Activated naive CD4-positive, alpha-beta T cell treated with anti-CD3 and anti-CD28 coated beads, Interleukin-2, amount 10 ng/mL, durations not matched to agents 7 days and 5 days (primary cell): ENCODE measurements at regions not wholly inside any gene's neighbourhood (a gene's known extent, or its start where the extent isn't known, plus 50 kb on each side); places are given as distances from the start of the nearest gene placed in this dataset.

ENCODE experiments used
- CTCF ChIA-PET: fragments of 350-600 bp; sonication (Branson Sonifier 250); formaldehyde crosslinking; loops from one replicate; lab custom pipeline; 2021; ENCODE audit warnings: antibody characterized with exemption; lab: Charles Lee
- DNase-seq: peaks from one replicate; pipeline ENCODE4 v3.0.0-alpha.2; 2020
- H3K27ac Mint-ChIP-seq: one replicate; pipeline ENCODE4 v1.8.0; 2021; ENCODE audit warnings: mild to moderate bottlenecking, moderate library complexity, mixed read lengths
- H3K27me3 Mint-ChIP-seq: one replicate; pipeline ENCODE4 v1.8.0; 2021; ENCODE audit warnings: mild to moderate bottlenecking, mixed read lengths
- H3K36me3 Mint-ChIP-seq: one replicate; pipeline ENCODE4 v1.8.0; 2021; ENCODE audit warnings: mixed read lengths
- H3K4me1 Mint-ChIP-seq: one replicate; pipeline ENCODE4 v1.8.0; 2021; ENCODE audit warnings: mixed read lengths
- H3K4me3 Mint-ChIP-seq: one replicate; pipeline ENCODE4 v1.8.0; 2021; ENCODE audit warnings: mild to moderate bottlenecking, moderate library complexity, mixed read lengths
- H3K9me3 Mint-ChIP-seq: one replicate; pipeline ENCODE4 v1.8.0; 2021; ENCODE audit warnings: mixed read lengths

- Mint-ChIP-seq H3K36me3 (no peaks in the 10 kb centered on the region), H3K27ac (no peak overlapping the region), H3K9me3 (no peaks in the 10 kb centered on the region), H3K4me1 (no peaks in the 10 kb centered on the region), H3K27me3 (no peaks in the 10 kb centered on the region), H3K4me3 (no peak overlapping the region)
- CTCF ChIA-PET, result no interaction called here
- DNase-seq, result no peak
These were observed 577.0 kb upstream of the DAB2 start for GRCh38 chr5:40001796-40002195.

GRCh38 chr5:39998518-39998917, 573.7 kb upstream of the DAB2 start:
- Mint-ChIP-seq H3K27me3 (no peaks in the 10 kb centered on the region), H3K4me3 (no peak overlapping the region), H3K4me1 (no peaks in the 10 kb centered on the region), H3K36me3 (no peaks in the 10 kb centered on the region), H3K9me3 (no peaks in the 10 kb centered on the region), H3K27ac (no peak overlapping the region)
- DNase-seq, result no peak
- CTCF ChIA-PET, result no interaction called here

GRCh38 chr5:39995990-39996389, 571.2 kb upstream of the DAB2 start:
- H3K36me3 Mint-ChIP-seq, result no peaks in the 10 kb centered on the region
- H3K27me3 Mint-ChIP-seq, result no peaks in the 10 kb centered on the region
- no peak overlapping the region for H3K4me3 Mint-ChIP-seq
- H3K27ac Mint-ChIP-seq, result no peak overlapping the region
- H3K4me1 Mint-ChIP-seq, result no peaks in the 10 kb centered on the region
- H3K9me3 Mint-ChIP-seq, result no peaks in the 10 kb centered on the region
- no peak for DNase-seq
- CTCF ChIA-PET, result no interaction called here

- CTCF ChIA-PET, result interaction anchor here (1.0 to 1.2 kb wide), 2 partner anchors 23 to 279 kb away, joined by 3 read pairs; no protein-coding TSS in a partner anchor
- Mint-ChIP-seq H3K4me3 (no peak overlapping the region), H3K36me3 (no peaks in the 10 kb centered on the region), H3K27me3 (peaks cover 4% of the 10 kb centered on the region), H3K4me1 (no peaks in the 10 kb centered on the region), H3K27ac (no peak overlapping the region), H3K9me3 (no peaks in the 10 kb centered on the region)
- DNase-seq, result no peak
These were observed 567.9 kb upstream of the DAB2 start for GRCh38 chr5:39992617-39993202.

GRCh38 chr5:39986614-39987013, 561.8 kb upstream of the DAB2 start:
- no peak for DNase-seq
- Mint-ChIP-seq H3K9me3 (no peaks in the 10 kb centered on the region), H3K27ac (no peak overlapping the region), H3K4me3 (no peak overlapping the region), H3K4me1 (no peaks in the 10 kb centered on the region), H3K27me3 (peaks cover 4% of the 10 kb centered on the region), H3K36me3 (no peaks in the 10 kb centered on the region)
- CTCF ChIA-PET, result no interaction called here

- H3K4me3 Mint-ChIP-seq, result no peak overlapping the region
- H3K27ac Mint-ChIP-seq, result no peak overlapping the region
- H3K27me3 Mint-ChIP-seq, result no peaks in the 10 kb centered on the region
- DNase-seq, result no peak
- CTCF ChIA-PET, result no interaction called here
- no peaks in the 10 kb centered on the region for H3K9me3 Mint-ChIP-seq
- no peaks in the 10 kb centered on the region for H3K4me1 Mint-ChIP-seq
- H3K36me3 Mint-ChIP-seq, result no peaks in the 10 kb centered on the region
These were observed 555.3 kb upstream of the DAB2 start for GRCh38 chr5:39980056-39980455.

GRCh38 chr5:39977066-39977655, 552.4 kb upstream of the DAB2 start:
- no peaks in the 10 kb centered on the region for H3K4me1 Mint-ChIP-seq
- no peaks in the 10 kb centered on the region for H3K36me3 Mint-ChIP-seq

GRCh38 chr5:39970117-39970798, 545.5 kb upstream of the DAB2 start:
- CTCF ChIA-PET, result no interaction called here
- H3K4me1 Mint-ChIP-seq, result no peaks in the 10 kb centered on the region
- H3K36me3 Mint-ChIP-seq, result no peaks in the 10 kb centered on the region
- peaks cover 4% of the 10 kb centered on the region for H3K27me3 Mint-ChIP-seq
- no peak overlapping the region for H3K27ac Mint-ChIP-seq
- no peak for DNase-seq
- no peaks in the 10 kb centered on the region for H3K9me3 Mint-ChIP-seq
- no peak overlapping the region for H3K4me3 Mint-ChIP-seq

More at GRCh38 chr5:39977066-39977655, 552.4 kb upstream of the DAB2 start:
- no peak overlapping the region for H3K27ac Mint-ChIP-seq
- no peak overlapping the region for H3K4me3 Mint-ChIP-seq
- DNase-seq, result no peak
- no peaks in the 10 kb centered on the region for H3K9me3 Mint-ChIP-seq
- CTCF ChIA-PET, result no interaction called here
- H3K27me3 Mint-ChIP-seq, result no peaks in the 10 kb centered on the region

GRCh38 chr5:39968381-39968780, 543.6 kb upstream of the DAB2 start:
- no peak for DNase-seq
- no peak overlapping the region for H3K27ac Mint-ChIP-seq
- CTCF ChIA-PET, result no interaction called here
- peaks cover 4% of the 10 kb centered on the region for H3K27me3 Mint-ChIP-seq
- H3K9me3 Mint-ChIP-seq, result no peaks in the 10 kb centered on the region
- no peaks in the 10 kb centered on the region for H3K4me1 Mint-ChIP-seq
- H3K36me3 Mint-ChIP-seq, result no peaks in the 10 kb centered on the region
- H3K4me3 Mint-ChIP-seq, result no peak overlapping the region

- DNase-seq, result no peak
- H3K4me1 Mint-ChIP-seq, result no peaks in the 10 kb centered on the region
- CTCF ChIA-PET, result no interaction called here
- H3K27ac Mint-ChIP-seq, result no peak overlapping the region
- no peak overlapping the region for H3K4me3 Mint-ChIP-seq
- H3K36me3 Mint-ChIP-seq, result no peaks in the 10 kb centered on the region
- no peaks in the 10 kb centered on the region for H3K27me3 Mint-ChIP-seq
- H3K9me3 Mint-ChIP-seq, result no peaks in the 10 kb centered on the region
These were observed 530.4 kb upstream of the DAB2 start for GRCh38 chr5:39955156-39955555.

- no peaks in the 10 kb centered on the region for H3K9me3 Mint-ChIP-seq
- peaks cover 2% of the 10 kb centered on the region for H3K4me1 Mint-ChIP-seq
- CTCF ChIA-PET, result interaction anchor here (1.1 kb wide), 1 partner anchor 436 kb away, joined by 3 read pairs; no protein-coding TSS in a partner anchor
- no peaks in the 10 kb centered on the region for H3K27me3 Mint-ChIP-seq
- H3K36me3 Mint-ChIP-seq, result no peaks in the 10 kb centered on the region
- H3K4me3 Mint-ChIP-seq, result no peak overlapping the region
- DNase-seq, result no peak
- no peak overlapping the region for H3K27ac Mint-ChIP-seq
These were observed 526.3 kb upstream of the DAB2 start for GRCh38 chr5:39951070-39951469.

- Mint-ChIP-seq H3K27ac (no peak overlapping the region), H3K36me3 (no peaks in the 10 kb centered on the region), H3K27me3 (no peaks in the 10 kb centered on the region), H3K9me3 (no peaks in the 10 kb centered on the region), H3K4me3 (no peak overlapping the region), H3K4me1 (peaks cover 2% of the 10 kb centered on the region)
- CTCF ChIA-PET, result interaction anchor here (0.6 to 1.9 kb wide), 24 partner anchors 10 to 930 kb away, joined by 3 to 13 read pairs (median 3); partner anchors contain the start of gene PTGER4
- DNase-seq, result peak; percentile 71
These were observed 524.2 kb upstream of the DAB2 start for GRCh38 chr5:39948867-39949468.

GRCh38 chr5:39948341-39948740, 523.6 kb upstream of the DAB2 start:
- H3K9me3 Mint-ChIP-seq, result no peaks in the 10 kb centered on the region
- no peak overlapping the region for H3K27ac Mint-ChIP-seq
- peaks cover 2% of the 10 kb centered on the region for H3K4me1 Mint-ChIP-seq
- DNase-seq, result no peak
- no peak overlapping the region for H3K4me3 Mint-ChIP-seq
- H3K36me3 Mint-ChIP-seq, result no peaks in the 10 kb centered on the region
- H3K27me3 Mint-ChIP-seq, result no peaks in the 10 kb centered on the region
- CTCF ChIA-PET, result interaction anchor here (0.7 to 1.9 kb wide), 17 partner anchors 9 to 930 kb away, joined by 3 to 13 read pairs (median 4); partner anchors contain the start of gene PTGER4

- CTCF ChIA-PET, result interaction anchor here (1.0 to 1.9 kb wide), 8 partner anchors 8 to 785 kb away, joined by 3 to 8 read pairs (median 6); no protein-coding TSS in a partner anchor
- DNase-seq, result no peak
- Mint-ChIP-seq H3K4me3 (no peak overlapping the region), H3K36me3 (no peaks in the 10 kb centered on the region), H3K27ac (no peak overlapping the region), H3K27me3 (no peaks in the 10 kb centered on the region), H3K4me1 (peaks cover 2% of the 10 kb centered on the region), H3K9me3 (no peaks in the 10 kb centered on the region)
These were observed 522.9 kb upstream of the DAB2 start for GRCh38 chr5:39947657-39948056.
